ENCODE measurements at regions not wholly inside any gene's neighbourhood (a gene's known extent, or its start where the extent isn't known, plus 50 kb on each side); places are given as distances from the start of the nearest gene placed in this dataset.

- Histone ChIP-seq H3K36me3 (replicated peaks) (no peaks in the 10 kb centered on the region), H3K4me3 (ENCODE audit: low read depth, low read length) (no peak overlapping the region), H3K27ac (no peak overlapping the region), H3K27me3 (replicated peaks) (no peaks in the 10 kb centered on the region)
- in situ Hi-C loops (cut with HindIII; ENCODE audit: low pct_ligation_motif_present, low sequenced_read_pairs), result no loop called here
- DNase-seq, result no peak
- TF ChIP-seq, protein P1, sequence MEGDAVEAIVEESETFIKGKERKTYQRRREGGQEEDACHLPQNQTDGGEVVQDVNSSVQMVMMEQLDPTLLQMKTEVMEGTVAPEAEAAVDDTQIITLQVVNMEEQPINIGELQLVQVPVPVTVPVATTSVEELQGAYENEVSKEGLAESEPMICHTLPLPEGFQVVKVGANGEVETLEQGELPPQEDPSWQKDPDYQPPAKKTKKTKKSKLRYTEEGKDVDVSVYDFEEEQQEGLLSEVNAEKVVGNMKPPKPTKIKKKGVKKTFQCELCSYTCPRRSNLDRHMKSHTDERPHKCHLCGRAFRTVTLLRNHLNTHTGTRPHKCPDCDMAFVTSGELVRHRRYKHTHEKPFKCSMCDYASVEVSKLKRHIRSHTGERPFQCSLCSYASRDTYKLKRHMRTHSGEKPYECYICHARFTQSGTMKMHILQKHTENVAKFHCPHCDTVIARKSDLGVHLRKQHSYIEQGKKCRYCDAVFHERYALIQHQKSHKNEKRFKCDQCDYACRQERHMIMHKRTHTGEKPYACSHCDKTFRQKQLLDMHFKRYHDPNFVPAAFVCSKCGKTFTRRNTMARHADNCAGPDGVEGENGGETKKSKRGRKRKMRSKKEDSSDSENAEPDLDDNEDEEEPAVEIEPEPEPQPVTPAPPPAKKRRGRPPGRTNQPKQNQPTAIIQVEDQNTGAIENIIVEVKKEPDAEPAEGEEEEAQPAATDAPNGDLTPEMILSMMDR (IDR thresholded peaks at IDR 0.05; ENCODE audit: low read depth, low read length, missing control alignments), result no peak
Observed at GRCh38 chr2:57855212-57855611, 191.4 kb upstream of the VRK2 start.

DNA sequence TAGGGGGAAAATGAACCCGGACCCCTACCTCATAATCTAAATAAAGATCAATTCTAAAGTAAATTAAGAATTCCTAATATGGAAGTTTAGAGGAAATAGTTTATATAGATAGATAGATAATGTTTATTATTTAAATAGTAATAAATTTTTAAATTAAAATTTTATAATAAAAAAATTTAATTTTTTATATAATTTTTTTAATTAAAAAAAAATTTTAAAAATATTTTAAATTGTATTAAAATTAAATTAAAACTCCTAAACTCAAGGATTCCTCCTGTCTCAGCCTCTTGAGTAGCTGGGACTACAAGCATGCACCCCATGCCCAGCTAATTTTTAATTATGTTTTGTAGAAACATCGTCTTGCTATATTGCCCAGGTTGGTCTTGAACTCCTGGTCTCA is 186.9 kb upstream of the VRK2 start:
- H3K4me3 ChIP-seq (ENCODE audit: low read depth, low read length), result no peak overlapping the region
- no peaks in the 10 kb centered on the region for H3K27me3 ChIP-seq (replicated peaks)
- DNase-seq, result no peak
- TF ChIP-seq, protein P1 (IDR thresholded peaks at IDR 0.05; ENCODE audit: low read depth, low read length, missing control alignments), result no peak
- no peak overlapping the region for H3K27ac ChIP-seq
- no peaks in the 10 kb centered on the region for H3K36me3 ChIP-seq (replicated peaks)
- in situ Hi-C loops (cut with HindIII; ENCODE audit: low pct_ligation_motif_present, low sequenced_read_pairs), result no loop called here

DNA sequence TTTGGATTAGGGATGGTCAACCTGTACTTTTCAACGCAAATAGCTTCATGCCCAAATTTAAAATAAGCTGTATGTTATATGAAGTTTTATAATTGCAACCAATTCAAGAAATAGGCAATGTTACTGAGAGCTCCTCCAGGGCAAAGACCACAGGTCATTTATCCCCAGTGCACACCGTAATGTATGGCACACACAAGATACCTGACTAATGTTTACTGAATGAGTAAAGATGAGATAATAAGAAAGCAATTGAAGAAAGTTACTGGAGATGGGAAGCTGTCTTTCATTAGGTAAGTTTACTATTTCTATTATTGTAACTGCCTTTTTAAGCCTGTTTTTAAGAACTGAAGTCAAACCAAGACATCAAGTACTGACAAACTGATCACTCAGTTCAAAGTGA is 184.5 kb upstream of the VRK2 start:
- in situ Hi-C loops (cut with HindIII; ENCODE audit: low pct_ligation_motif_present, low sequenced_read_pairs), result no loop called here
- no peaks in the 10 kb centered on the region for H3K36me3 ChIP-seq (replicated peaks)
- no peak overlapping the region for H3K4me3 ChIP-seq (ENCODE audit: low read depth, low read length)
- TF ChIP-seq, protein P1 (IDR thresholded peaks at IDR 0.05; ENCODE audit: low read depth, low read length, missing control alignments), result no peak
- H3K27me3 ChIP-seq (replicated peaks), result no peaks in the 10 kb centered on the region
- no peak for DNase-seq
- no peak overlapping the region for H3K27ac ChIP-seq

DNA sequence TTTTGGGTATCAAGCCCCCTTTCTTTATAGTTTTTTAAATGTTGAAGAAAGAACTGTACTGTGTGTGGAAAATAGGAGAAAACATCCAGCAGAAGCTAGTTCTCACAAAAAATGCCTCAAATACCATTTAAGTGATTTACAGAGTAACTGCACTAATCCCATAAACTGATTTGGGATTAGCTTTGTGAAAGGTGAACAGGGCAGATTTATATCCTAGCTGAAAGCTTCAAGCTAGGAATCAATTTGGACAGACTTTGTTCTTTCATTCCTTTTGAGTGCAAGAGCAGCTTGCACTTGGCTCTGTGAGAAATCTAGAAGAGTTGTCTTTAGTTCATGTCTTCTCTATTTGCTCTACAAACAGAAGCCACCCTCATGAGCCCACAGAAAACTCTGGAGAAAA is 183.9 kb upstream of the VRK2 start:
- in situ Hi-C loops (cut with HindIII; ENCODE audit: low pct_ligation_motif_present, low sequenced_read_pairs), result no loop called here
- H3K36me3 ChIP-seq (replicated peaks), result no peaks in the 10 kb centered on the region
- DNase-seq, result no peak
- no peak overlapping the region for H3K4me3 ChIP-seq (ENCODE audit: low read depth, low read length)
- no peaks in the 10 kb centered on the region for H3K27me3 ChIP-seq (replicated peaks)
- TF ChIP-seq, protein P1 (IDR thresholded peaks at IDR 0.05; ENCODE audit: low read depth, low read length, missing control alignments), result no peak
- H3K27ac ChIP-seq, result no peak overlapping the region

DNA sequence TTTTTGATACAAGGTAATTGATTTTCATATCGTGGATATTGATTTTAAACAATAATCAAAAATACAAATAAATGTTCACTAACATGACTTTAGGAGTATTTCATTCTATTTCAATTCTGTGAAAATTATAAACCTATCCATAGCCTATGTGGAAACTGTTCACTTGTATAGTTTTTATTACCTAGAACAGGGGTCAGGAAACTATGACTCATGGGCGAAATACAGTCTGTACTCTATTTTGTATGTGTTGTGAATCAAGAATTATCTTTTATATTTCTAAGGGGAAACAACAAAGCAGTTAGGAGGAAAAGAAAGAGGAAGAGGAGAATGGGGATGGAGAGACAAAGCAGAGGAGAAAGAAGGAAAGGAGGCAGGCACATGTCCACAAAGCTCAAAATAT is 181.7 kb upstream of the VRK2 start:
- TF ChIP-seq, protein P1 (IDR thresholded peaks at IDR 0.05; ENCODE audit: low read depth, low read length, missing control alignments), result no peak
- DNase-seq, result no peak
- Histone ChIP-seq H3K36me3 (replicated peaks) (no peaks in the 10 kb centered on the region), H3K27me3 (replicated peaks) (no peaks in the 10 kb centered on the region), H3K27ac (no peak overlapping the region), H3K4me3 (ENCODE audit: low read depth, low read length) (no peak overlapping the region)
- in situ Hi-C loops (cut with HindIII; ENCODE audit: low pct_ligation_motif_present, low sequenced_read_pairs), result no loop called here

GRCh38 chr2:57867730-57868129 is 178.9 kb upstream of the VRK2 start:
- Histone ChIP-seq H3K36me3 (replicated peaks) (no peaks in the 10 kb centered on the region), H3K27me3 (replicated peaks) (no peaks in the 10 kb centered on the region), H3K4me3 (ENCODE audit: low read depth, low read length) (no peak overlapping the region), H3K27ac (no peak overlapping the region)
- no peak for DNase-seq
- TF ChIP-seq, protein P1 (IDR thresholded peaks at IDR 0.05; ENCODE audit: low read depth, low read length, missing control alignments), result no peak
- in situ Hi-C loops (cut with HindIII; ENCODE audit: low pct_ligation_motif_present, low sequenced_read_pairs), result no loop called here
